HCT116 (cell line): ENCODE measurements at regions not wholly inside any gene's neighbourhood (a gene's known extent, or its start where the extent isn't known, plus 50 kb on each side); places are given as distances from the start of the nearest gene placed in this dataset.

Source experiments
- ATAC-seq: fragments of 200-7000 bp; cut with Tn5 transposase; 2 replicates; pipeline ENCODE4 v1.9.1; 2020; ENCODE audit warnings: mild to moderate bottlenecking, moderate library complexity
- BruUV-seq: library from RNA; stranded (reverse); fragments of 400-500 nt; replicated peaks from 2 replicates; lab custom pipeline; 2021; lab: Mats Ljungman, UMichigan
- CTCF ChIA-PET: fragments of 300-600 bp; sonication (Branson Sonifier 250); formaldehyde crosslinking; loops from one replicate; lab custom pipeline; 2021; ENCODE audit warnings: antibody characterized with exemption; lab: Charles Lee
- POLR2A ChIA-PET: fragments of 300-600, 350-600 bp; sonication (Branson Sonifier 250); formaldehyde crosslinking; loops from one replicate; lab custom pipeline; 2021; ENCODE audit warnings: antibody characterized with exemption; lab: Charles Lee
- RAD21 ChIA-PET, 2 experiments: fragments of 300-600 bp; sonication (Branson Sonifier 250); formaldehyde crosslinking; loops; one replicate each; lab custom pipeline; 2023; ENCODE audit warnings: low total read pairs in 2 of 2; ENCODE audit not compliant: uncharacterized antibody in 2 of 2, unreplicated experiment in 2 of 2, low non-redundant PET in 1 of 2; lab: Charles Lee
- DNase-seq: peaks from one replicate; pipeline ENCODE4 v3.0.0-alpha.2; 2010; ENCODE audit warnings: low read depth, low spot score
- H2AFZ ChIP-seq: fragments of 200-600 bp; shearing (Covaris generic), sonication (generic); 2 replicates; pipeline ENCODE4 v1.6.1; 2017; ENCODE audit warnings: low read depth, mixed run types, mixed read lengths, antibody characterized with exemption, low read length; ENCODE audit not compliant: poor library complexity, severe bottlenecking
- H3K27ac ChIP-seq: 2 replicates; pipeline ENCODE4 v1.5.1; 2012; ENCODE audit warnings: low read depth, low read length
- H3K27me3 ChIP-seq: fragments of 200-600 bp; sonication (generic); 2 replicates; pipeline ENCODE4 v1.6.1; 2016; ENCODE audit warnings: mixed run types, low read length, mixed read lengths; ENCODE audit not compliant: insufficient read depth
- H3K36me3 ChIP-seq, 2 experiments: fragments of 200-500 bp in 1 of 2; fragments of 200-600 bp in 1 of 2; sonication (Bioruptor generic) in 1 of 2; sonication (generic) in 1 of 2; 2 replicates each; pipeline versions ENCODE4 v1.5.1 to v1.6.1; 2014 to 2016; ENCODE audit warnings: low read length in 2 of 2, inconsistent platforms in 1 of 2, mixed read lengths in 1 of 2, mixed run types in 1 of 2; ENCODE audit not compliant: insufficient read depth in 2 of 2, control insufficient read depth in 1 of 2
- H3K4me1 ChIP-seq, 2 experiments: fragments of 200-600 bp in 1 of 2; sonication (generic) in 1 of 2; 2 replicates each; pipeline versions ENCODE4 v1.5.1 to v1.6.1; 2012 to 2017; ENCODE audit warnings: low read length in 2 of 2, inconsistent platforms in 1 of 2, mild to moderate bottlenecking in 1 of 2, mixed read lengths in 1 of 2, mixed run types in 1 of 2, moderate library complexity in 1 of 2; ENCODE audit not compliant: insufficient read depth in 2 of 2, control insufficient read depth in 1 of 2
- H3K4me2 ChIP-seq: fragments of 200-600 bp; sonication (generic); 2 replicates; pipeline ENCODE4 v1.6.1; 2017; ENCODE audit warnings: mixed run types, low read length, mixed read lengths
- H3K4me3 ChIP-seq, 2 experiments: fragments of 200-600 bp in 1 of 2; sonication (generic) in 1 of 2; replicated peaks in 1 of 2; 2 replicates each; pipeline ENCODE4 v1.5.1; 2011 to 2016; ENCODE audit warnings: low read length in 2 of 2, control low read depth in 1 of 2, low read depth in 1 of 2, mild to moderate bottlenecking in 1 of 2, mixed read lengths in 1 of 2, mixed run types in 1 of 2
- H3K79me2 ChIP-seq: fragments of 200-600 bp; sonication (generic); 2 replicates; pipeline ENCODE4 v1.6.1; 2017; ENCODE audit warnings: mild to moderate bottlenecking, mixed run types, low read length, moderate library complexity, mixed read lengths; ENCODE audit not compliant: insufficient read depth
- H3K9ac ChIP-seq: fragments of 200-600 bp; sonication (generic); 2 replicates; pipeline ENCODE4 v1.6.1; 2016; ENCODE audit warnings: low read length, mixed read lengths
- H3K9me2 ChIP-seq: fragments of 200-600 bp; sonication (generic), shearing (Covaris generic); 2 replicates; pipeline ENCODE4 v1.6.1; 2017; ENCODE audit warnings: mixed run types, mild to moderate bottlenecking, moderate library complexity; ENCODE audit not compliant: insufficient read depth
- H3K9me3 ChIP-seq, 2 experiments: fragments of 200-500 bp in 1 of 2; fragments of 200-600 bp in 1 of 2; sonication (Bioruptor generic) in 1 of 2; sonication (generic) in 1 of 2; 2 replicates each; pipeline ENCODE4 v1.6.1; 2014 to 2017; ENCODE audit warnings: low read length in 2 of 2, mixed read lengths in 2 of 2, inconsistent platforms in 1 of 2, low read depth in 1 of 2, mild to moderate bottlenecking in 1 of 2, mixed run types in 1 of 2, moderate library complexity in 1 of 2; ENCODE audit not compliant: control insufficient read depth in 1 of 2, insufficient read depth in 1 of 2
- H4K20me1 ChIP-seq: fragments of 200-600 bp; sonication (generic), shearing (Covaris generic); 2 replicates; pipeline ENCODE4 v1.6.1; 2017; ENCODE audit warnings: mixed run types, mild to moderate bottlenecking, moderate library complexity; ENCODE audit not compliant: insufficient read depth
- CBX3 ChIP-seq: IDR thresholded peaks from 2 replicates; pipeline ENCODE4 v1.6.1; 2012; ENCODE audit warnings: low read depth
- CEBPB ChIP-seq: IDR thresholded peaks from 2 replicates; pipeline ENCODE4 v1.6.1; 2012; ENCODE audit warnings: low read depth
- ELF1 ChIP-seq: IDR thresholded peaks from 2 replicates; pipeline ENCODE4 v1.6.1; 2012; ENCODE audit warnings: low read depth, borderline replicate concordance
- EZH2phosphoT487 ChIP-seq: fragments of 200-600 bp; IDR thresholded peaks from 2 replicates; pipeline ENCODE4 v1.6.1; 2018; ENCODE audit warnings: antibody characterized with exemption, borderline replicate concordance
- FOSL1 ChIP-seq: IDR thresholded peaks from 2 replicates; pipeline ENCODE4 v1.6.1; 2012; ENCODE audit warnings: low read depth
- JUND ChIP-seq: IDR thresholded peaks from 2 replicates; pipeline ENCODE4 v1.6.1; 2012
- MAX ChIP-seq: IDR thresholded peaks from 2 replicates; pipeline ENCODE4 v1.6.1; 2012
- POLR2AphosphoS5 ChIP-seq: IDR thresholded peaks from 2 replicates; pipeline ENCODE4 v1.6.1; 2011; ENCODE audit warnings: mild to moderate bottlenecking, low read depth, low read length, moderate library complexity
- SIN3A ChIP-seq: IDR thresholded peaks from 2 replicates; pipeline ENCODE4 v1.6.1; 2012; ENCODE audit warnings: low read depth
- SP1 ChIP-seq: IDR thresholded peaks from 2 replicates; pipeline ENCODE4 v1.6.1; 2012; ENCODE audit warnings: low read depth
- YY1 ChIP-seq: IDR thresholded peaks from 2 replicates; pipeline ENCODE4 v1.6.1; 2011; ENCODE audit warnings: low read length, low read depth, moderate library complexity, mild to moderate bottlenecking; ENCODE audit not compliant: insufficient replicate concordance; ENCODE audit errors: extremely low read depth
- ZFX ChIP-seq: fragments of 450-650 bp; IDR thresholded peaks from 2 replicates; pipeline ENCODE4 v1.6.1; 2017
- ZNF274 ChIP-seq: fragments of 200-500 bp; sonication (Bioruptor generic); IDR thresholded peaks from 2 replicates; pipeline ENCODE4 v1.6.1; 2014; ENCODE audit warnings: mild to moderate bottlenecking, low read depth, low read length, inconsistent platforms
- intact Hi-C: fragments of 100-400 bp; cut with micrococcal nuclease; formaldehyde crosslinking; loops from 2 replicates; pipeline ENCODE4 v1.10.0; 2022
- TF ChIP-seq, protein P1 (sequence below): IDR thresholded peaks from 2 replicates; pipeline ENCODE4 v1.6.1; 2012; ENCODE audit warnings: low read depth
- TF ChIP-seq, protein P2 (sequence below): IDR thresholded peaks from 2 replicates; pipeline ENCODE4 v1.6.1; 2012
- TF ChIP-seq, protein P3 (sequence below), 3 experiments: fragments of 200-600 bp in 1 of 3; sonication (generic) in 1 of 3; IDR thresholded peaks in 2 of 3; conservative IDR thresholded peaks in 1 of 3; 2 replicates each; pipeline ENCODE4 v1.5.1; 2012 to 2017; ENCODE audit warnings: low read depth in 2 of 3, low read length in 2 of 3, antibody characterized with exemption in 1 of 3, borderline replicate concordance in 1 of 3, control low read depth in 1 of 3, mild to moderate bottlenecking in 1 of 3, mixed read lengths in 1 of 3, mixed run types in 1 of 3, moderate library complexity in 1 of 3; ENCODE audit not compliant: insufficient read depth in 1 of 3

DNA sequence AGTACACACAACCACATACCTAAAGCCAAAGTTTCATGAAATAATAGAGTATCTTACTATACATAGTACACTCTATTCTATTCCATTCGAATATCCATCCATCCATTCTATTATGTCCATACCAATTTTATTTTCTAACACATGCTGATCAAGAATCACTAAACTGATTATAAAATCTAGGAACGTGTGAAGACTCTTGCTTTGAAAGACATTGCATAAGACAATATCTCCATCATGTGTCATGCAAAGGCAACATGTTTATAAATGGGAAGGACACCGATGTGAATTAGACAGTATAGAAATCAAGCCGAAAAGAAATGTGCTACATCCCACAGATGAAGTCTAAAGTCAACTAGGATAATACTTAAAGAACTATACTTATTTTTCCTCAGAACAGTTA, 1561.5 kb upstream of the TENM4 start (continued):
- TF ChIP-seq, protein P1, sequence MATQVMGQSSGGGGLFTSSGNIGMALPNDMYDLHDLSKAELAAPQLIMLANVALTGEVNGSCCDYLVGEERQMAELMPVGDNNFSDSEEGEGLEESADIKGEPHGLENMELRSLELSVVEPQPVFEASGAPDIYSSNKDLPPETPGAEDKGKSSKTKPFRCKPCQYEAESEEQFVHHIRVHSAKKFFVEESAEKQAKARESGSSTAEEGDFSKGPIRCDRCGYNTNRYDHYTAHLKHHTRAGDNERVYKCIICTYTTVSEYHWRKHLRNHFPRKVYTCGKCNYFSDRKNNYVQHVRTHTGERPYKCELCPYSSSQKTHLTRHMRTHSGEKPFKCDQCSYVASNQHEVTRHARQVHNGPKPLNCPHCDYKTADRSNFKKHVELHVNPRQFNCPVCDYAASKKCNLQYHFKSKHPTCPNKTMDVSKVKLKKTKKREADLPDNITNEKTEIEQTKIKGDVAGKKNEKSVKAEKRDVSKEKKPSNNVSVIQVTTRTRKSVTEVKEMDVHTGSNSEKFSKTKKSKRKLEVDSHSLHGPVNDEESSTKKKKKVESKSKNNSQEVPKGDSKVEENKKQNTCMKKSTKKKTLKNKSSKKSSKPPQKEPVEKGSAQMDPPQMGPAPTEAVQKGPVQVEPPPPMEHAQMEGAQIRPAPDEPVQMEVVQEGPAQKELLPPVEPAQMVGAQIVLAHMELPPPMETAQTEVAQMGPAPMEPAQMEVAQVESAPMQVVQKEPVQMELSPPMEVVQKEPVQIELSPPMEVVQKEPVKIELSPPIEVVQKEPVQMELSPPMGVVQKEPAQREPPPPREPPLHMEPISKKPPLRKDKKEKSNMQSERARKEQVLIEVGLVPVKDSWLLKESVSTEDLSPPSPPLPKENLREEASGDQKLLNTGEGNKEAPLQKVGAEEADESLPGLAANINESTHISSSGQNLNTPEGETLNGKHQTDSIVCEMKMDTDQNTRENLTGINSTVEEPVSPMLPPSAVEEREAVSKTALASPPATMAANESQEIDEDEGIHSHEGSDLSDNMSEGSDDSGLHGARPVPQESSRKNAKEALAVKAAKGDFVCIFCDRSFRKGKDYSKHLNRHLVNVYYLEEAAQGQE = no peak
- TF ChIP-seq FOSL1 (no peak), EZH2phosphoT487 (no peak), CBX3 (no peak), YY1 (no peak), SIN3A (no peak), POLR2AphosphoS5 (no peak), ELF1 (no peak), ZFX (no peak)

- no peak overlapping the region for H2AFZ ChIP-seq
- no TSS peak for BruUV-seq
- POLR2A ChIA-PET = no interaction called here
- H3K9ac ChIP-seq = no peak overlapping the region
- no peaks in the 10 kb centered on the region for H4K20me1 ChIP-seq
- H3K4me1 ChIP-seq = no peaks in the 10 kb centered on the region
- H3K4me2 ChIP-seq = no peak overlapping the region
- CTCF ChIA-PET = no interaction called here
- intact Hi-C loops = no loop called here
- RAD21 ChIA-PET = no interaction called here
- ATAC-seq = no peak
- H3K79me2 ChIP-seq = no peaks in the 10 kb centered on the region
- H3K36me3 ChIP-seq = no peaks in the 10 kb centered on the region
- H3K27me3 ChIP-seq = no peaks in the 10 kb centered on the region
- peaks cover 0 to 5% of the 10 kb centered on the region in 2 experiments; a peak in 2 of 4 replicates for H3K9me3 ChIP-seq
- H3K9me2 ChIP-seq = no peaks in the 10 kb centered on the region
- no peak overlapping the region for H3K27ac ChIP-seq
- no peak for DNase-seq
- H3K4me3 ChIP-seq = no peak overlapping the region
- no peak for TF ChIP-seq CBX3
- TF ChIP-seq YY1 = no peak
- no peak for TF ChIP-seq ZFX
- no peak for TF ChIP-seq JUND
- no peak for TF ChIP-seq ELF1
- TF ChIP-seq, protein P2, sequence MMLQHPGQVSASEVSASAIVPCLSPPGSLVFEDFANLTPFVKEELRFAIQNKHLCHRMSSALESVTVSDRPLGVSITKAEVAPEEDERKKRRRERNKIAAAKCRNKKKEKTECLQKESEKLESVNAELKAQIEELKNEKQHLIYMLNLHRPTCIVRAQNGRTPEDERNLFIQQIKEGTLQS = no peak
- TF ChIP-seq, protein P1 = no peak
- TF ChIP-seq SP1 = no peak
- no peak for TF ChIP-seq FOSL1
- TF ChIP-seq MAX = no peak
- no peak for TF ChIP-seq ZNF274
- TF ChIP-seq CEBPB = no peak
- TF ChIP-seq EZH2phosphoT487 = no peak
- TF ChIP-seq, protein P3, sequence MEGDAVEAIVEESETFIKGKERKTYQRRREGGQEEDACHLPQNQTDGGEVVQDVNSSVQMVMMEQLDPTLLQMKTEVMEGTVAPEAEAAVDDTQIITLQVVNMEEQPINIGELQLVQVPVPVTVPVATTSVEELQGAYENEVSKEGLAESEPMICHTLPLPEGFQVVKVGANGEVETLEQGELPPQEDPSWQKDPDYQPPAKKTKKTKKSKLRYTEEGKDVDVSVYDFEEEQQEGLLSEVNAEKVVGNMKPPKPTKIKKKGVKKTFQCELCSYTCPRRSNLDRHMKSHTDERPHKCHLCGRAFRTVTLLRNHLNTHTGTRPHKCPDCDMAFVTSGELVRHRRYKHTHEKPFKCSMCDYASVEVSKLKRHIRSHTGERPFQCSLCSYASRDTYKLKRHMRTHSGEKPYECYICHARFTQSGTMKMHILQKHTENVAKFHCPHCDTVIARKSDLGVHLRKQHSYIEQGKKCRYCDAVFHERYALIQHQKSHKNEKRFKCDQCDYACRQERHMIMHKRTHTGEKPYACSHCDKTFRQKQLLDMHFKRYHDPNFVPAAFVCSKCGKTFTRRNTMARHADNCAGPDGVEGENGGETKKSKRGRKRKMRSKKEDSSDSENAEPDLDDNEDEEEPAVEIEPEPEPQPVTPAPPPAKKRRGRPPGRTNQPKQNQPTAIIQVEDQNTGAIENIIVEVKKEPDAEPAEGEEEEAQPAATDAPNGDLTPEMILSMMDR (IDR thresholded peaks at IDR 0.05 in 2 of 3, conservative IDR thresholded peaks at IDR 0.05 in 1 of 3; ENCODE audit: borderline replicate concordance in 1 of 3, insufficient read depth in 1 of 3, low read depth in 2 of 3, low read length in 2 of 3) = no peak
These were observed 1559.9 kb upstream of the TENM4 start for GRCh38 chr11:81000735-81001134.
